GM18868 (cell line): ENCODE measurements at regions not wholly inside any gene's neighbourhood (a gene's known extent, or its start where the extent isn't known, plus 50 kb on each side); places are given as distances from the start of the nearest gene placed in this dataset.
"Not testable (repeated sequence)": the region's sequence is repeated elsewhere in the genome, so short reads cannot be mapped to it uniquely, and the experiment has no call there.

Experiments used
- ATAC-seq: cut with Tn5 transposase; IDR thresholded peaks from one replicate; pipeline ENCODE4 v1.9.1; 2021; ENCODE audit warnings: mild to moderate bottlenecking, moderate library complexity; ENCODE audit not compliant: unreplicated experiment

DNA sequence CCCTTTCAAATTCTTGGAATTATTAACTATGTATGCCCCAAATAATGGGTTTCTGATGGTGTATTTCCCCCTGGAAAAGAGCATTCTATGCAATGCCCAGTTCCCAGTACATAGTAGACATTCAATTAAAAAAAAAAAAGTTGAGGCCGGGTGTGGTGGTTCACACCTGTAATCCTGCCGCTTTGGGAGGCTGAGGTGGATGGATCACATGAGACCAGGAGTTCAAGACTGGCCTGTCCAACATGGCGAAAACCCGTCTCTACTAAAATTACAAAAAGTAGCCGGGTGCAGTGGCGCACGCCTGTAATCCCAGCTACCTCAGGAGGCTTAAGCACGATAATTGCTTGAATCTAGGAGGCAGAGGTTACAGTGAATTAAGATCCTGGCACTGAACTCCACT lies 83.3 kb upstream of the ZNF217 start:
- ATAC-seq = no peak

DNA sequence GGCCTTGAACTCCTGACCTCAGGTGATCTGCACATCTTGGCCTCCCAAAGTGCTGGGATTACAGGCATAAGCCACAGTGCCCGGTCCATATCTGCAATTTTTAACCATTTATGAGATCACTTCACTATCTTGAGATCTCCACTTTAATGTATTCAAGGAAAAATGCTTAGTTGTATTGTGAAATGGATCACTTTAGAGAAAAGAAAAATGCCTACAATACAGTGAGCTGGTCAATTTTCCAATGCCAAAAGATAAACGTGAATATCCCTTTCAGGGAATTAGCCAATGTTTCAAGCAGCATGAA lies 82.8 kb upstream of the ZNF217 start:
- ATAC-seq = no peak

DNA sequence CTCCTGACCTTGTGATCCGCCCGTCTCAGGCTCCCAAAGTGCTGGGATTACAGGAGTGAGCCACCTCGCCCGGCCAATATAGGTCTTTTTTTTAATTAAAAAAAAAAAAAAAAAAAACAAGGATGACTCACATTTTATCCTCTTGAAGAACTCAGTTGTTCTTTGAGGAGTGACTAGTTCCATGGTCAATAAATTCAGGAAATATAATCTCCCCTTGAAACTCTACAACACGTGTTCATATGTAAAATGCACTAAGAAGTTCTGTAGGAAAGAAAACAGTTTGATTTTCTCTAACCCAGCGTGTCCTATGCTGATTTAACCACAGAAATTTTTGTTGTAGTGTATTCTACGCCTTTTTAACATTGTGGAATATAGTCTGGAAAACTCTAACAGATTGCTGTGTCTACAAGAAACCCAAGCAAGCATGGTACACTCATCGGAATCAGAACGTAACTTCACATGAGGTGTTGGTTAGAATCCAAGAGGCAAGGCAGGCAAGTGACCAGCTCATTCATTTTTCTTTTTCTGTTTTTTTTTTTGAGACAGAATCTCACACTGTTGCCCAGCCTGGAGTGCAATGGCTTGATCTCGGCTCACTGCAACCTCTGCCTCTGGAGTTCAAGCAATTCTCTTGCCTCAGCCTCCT lies 79.0 kb upstream of the ZNF217 start:
- no peak for ATAC-seq

DNA sequence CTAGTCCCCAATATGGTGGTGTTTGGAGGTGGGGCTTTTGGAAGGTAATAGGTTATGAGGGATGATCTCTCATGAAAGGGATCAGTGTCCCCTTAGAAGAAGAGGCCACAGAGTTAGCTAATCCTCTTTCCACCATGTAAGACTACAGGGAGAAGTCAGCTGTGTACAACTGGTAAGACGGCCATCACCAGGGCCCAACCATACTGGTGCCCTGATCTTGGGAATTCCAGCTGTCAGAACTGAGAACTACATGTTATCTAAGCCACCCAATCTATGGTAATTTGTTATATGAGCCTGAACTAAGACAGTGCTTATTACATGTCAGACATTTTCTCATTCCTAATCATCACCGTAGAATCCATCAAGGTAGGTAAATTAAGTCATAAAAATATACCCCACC lies 77.7 kb upstream of the ZNF217 start:
- ATAC-seq = no peak

DNA sequence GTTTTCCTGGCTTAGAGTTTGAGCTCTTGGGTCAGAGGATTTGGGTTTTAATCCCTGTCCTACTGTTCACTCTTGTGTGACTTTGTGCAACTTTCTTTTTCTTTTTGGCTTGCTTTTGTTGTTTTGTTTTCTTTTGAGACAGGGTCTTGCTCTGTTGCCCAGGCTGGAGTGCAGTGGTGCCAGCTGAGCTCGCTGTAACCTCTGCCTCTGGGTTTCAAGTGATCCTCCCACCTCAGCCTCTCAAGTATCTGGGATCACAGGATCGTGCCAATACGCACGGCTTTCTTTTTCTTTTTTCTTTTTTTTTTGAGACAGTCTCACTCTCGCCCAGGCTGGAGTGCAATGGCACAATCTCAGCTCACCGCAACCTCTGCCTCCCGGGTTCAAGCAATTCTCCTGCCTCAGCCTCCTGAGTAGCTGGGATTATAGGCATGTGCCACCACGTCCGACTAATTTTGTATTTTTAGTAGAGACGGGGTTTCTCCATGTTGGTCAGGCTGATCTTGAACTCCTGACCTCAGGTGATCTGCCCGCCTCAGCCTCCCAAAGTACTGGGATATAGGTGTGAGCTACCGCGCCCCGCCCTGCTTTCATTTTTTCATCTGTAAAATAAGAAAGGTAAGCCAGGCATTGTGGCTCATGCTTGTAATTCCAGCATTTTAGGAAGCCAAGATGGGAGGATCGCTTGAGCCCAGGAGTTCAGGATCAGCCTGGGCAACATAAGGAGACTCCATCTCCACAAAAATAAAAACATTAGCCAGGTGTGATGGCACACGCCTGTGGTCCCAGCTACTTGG lies 76.1 kb upstream of the ZNF217 start:
- not testable (repeated sequence) for ATAC-seq

DNA sequence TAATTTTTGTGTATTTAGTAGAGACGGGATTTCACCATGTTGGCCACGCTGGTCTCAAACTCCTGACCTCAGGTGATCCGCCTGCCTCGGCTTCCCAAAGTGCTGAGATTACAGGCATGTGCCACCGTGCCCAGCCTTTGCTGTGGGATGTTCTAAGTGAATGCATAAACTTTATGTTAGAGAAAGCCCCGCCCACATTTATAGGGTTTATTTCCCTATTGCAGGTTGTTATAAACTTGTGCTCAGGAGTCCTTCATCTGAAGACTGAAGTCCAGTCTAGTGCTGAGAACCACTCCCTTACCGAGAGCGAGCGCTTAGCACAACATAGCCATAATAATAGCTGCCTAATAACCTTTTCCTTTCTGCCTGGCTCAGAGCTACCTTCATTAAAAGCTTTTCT lies 75.4 kb upstream of the ZNF217 start:
- no peak for ATAC-seq

DNA sequence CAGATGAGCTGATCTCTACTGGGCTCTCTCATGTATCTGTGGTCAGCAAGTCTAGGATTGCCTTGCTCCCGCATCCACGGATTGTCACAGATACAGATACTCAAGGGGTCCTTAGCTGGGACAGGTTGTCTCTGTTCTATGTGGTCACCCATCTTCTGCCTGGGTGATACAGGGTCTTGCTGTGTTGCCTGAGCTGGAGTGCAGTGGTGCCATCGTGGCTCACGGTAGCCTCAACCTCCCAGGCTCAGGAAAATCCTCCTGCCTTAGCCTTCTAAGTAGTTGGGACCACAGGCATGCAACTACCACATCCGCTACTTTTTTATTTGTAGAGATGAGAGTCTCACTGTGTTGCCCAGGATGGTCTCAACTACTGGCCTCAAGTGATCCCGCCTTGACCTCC lies 72.5 kb upstream of the ZNF217 start:
- no peak for ATAC-seq

DNA sequence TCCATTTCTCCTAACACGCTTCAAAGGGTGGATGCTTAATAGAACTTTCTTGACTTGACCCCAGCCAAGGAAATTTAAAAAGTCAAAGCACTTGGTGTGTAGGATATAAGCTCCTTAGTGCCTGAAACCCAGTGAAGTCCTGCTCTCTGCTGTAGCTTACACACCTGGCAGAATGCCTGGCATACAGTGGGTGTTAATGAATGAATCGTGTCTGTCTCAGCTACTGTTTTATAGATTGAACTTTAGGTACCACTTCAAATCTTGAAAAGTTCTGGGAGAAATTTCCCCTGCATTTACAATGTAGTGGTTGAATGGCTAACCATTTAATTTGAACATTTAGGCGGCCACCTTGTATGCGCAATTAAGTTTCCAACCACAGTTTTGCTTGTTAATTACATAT lies 70.5 kb upstream of the ZNF217 start:
- ATAC-seq = no peak

DNA sequence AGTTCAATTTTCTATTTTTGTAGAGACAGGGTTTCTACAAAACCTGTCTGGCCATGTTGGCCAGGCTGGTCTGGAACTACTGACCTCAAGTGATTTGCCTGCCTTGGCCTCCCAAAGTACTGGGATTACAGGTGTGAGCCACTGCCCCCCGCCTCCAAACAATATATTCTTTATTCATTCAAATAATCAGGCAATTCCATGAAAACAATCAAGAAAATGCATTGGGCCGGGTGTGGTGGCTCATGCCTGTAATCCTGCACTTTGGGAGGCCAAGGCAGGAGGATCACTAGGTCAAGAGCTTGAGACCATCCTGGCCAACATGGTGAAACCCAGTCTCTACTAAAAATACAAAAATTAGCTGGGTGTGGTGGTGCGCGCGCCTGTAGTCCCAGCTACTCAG lies 69.9 kb upstream of the ZNF217 start:
- not testable (repeated sequence) for ATAC-seq

DNA sequence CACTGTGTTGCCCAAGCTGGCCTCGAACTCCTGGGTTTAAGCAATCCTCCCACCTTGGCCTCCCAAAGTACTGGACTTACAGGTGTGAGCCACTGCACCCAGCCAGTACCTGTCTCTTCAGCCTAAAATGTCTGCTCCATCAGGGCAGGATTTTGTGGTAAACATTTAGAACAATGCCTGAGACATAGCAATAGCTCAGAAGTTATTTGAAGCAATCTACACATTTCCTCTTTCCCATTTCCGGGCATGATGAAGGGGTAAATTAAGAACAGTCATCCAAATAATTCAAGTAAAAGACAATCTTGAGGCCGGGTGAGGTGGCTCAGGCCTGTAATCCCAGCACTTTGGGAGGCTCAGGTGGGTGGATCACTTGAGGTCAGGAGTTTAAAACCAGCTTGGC lies 69.0 kb upstream of the ZNF217 start:
- no peak for ATAC-seq

DNA sequence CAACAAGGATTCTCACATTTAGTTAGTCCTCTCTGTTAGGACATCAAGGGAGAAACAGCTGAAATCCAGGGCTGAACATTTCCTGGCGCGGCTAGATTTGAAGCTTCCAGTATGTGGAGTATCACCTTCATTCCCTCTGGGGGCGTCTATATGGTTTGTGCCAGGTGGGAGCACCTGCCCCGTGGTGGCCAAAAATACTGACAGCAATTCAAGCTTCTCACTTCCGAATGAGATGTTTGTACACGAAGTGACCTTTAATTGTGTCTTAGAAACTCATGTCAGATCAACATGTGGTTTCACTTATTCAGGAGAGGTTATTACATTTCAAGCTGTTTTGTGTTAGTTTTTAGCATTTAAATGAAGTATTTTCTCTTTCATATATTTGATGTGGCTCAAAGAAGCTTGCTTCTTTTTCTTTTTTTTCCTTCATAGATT lies 67.3 kb upstream of the ZNF217 start:
- ATAC-seq = no peak

DNA sequence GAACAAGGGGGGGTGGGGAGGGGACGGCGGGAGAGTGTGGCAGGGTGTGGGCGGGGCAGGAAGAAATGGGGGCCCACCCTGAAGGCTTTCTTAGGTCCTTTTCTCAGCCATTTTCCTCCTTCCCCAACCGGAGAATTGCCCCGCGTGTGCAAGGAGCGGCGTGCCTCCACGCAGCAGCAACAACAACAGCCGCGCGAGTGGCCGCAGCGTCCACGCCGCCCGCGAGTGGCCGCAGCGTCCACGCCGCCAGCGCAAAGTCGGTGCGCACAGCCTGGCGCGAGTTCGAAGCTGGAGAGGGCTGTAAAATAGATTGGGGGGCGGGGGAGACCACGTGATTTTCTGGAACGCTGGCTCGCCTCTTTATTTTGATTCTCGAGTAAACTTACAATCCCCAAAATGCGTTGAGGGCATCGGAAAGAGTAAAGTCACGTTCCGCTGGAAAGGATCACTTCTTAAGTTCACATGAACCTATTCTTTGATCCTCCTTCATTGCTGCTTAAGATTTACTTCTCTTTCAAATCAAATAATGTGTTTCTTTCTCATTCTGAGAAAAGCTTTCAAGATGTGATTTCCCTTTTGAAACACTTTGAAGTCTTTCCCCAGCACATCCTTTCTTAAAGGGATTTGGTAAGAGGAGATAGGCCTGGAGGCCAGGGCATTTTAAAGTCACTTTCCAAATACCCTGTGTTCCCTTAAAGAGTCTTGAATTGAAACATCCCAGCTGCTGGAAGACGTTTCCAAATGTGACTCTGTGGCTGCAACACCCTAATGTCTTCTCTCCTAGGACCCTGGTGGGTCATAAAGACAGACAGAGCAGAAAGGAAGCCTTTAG lies 66.7 kb upstream of the ZNF217 start:
- no peak for ATAC-seq

DNA sequence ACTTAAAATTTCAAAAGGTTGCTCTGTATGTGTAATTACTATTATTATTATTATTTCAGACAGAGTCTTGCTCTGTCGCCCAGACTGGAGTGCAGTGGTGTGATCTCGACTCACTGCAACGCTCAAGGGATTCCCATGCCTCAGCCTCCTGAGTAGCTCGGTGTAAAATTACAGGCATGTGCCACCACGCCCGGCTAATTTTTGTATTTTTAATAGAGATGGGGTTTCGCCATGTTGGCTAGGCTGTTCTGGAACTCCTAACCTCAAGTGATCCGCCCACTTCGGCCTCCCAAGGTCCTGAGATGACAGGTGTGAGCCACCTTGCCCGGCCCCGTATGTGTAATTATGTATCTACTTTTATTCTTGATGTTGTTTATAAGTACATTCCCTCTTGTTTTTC lies 65.3 kb upstream of the ZNF217 start:
- ATAC-seq = no peak

DNA sequence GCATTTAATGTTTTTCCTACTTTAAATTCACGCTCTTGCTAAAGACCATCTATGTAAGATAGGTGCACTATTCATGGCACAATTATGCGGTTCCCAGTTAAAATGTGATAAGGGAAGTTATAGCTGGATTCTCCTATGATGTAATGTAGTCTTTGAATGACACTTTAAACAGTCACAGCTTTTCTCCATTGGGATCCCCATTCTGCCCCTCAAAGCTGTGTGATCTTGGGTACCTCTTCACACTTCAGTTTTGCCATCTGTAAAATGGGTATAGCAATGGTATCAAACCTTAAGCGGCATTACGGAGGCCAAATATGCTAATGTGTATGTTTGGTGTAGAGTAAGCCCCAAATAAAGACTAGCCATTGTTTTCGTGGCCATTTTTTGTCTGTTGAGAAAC lies 64.7 kb upstream of the ZNF217 start:
- ATAC-seq = no peak

DNA sequence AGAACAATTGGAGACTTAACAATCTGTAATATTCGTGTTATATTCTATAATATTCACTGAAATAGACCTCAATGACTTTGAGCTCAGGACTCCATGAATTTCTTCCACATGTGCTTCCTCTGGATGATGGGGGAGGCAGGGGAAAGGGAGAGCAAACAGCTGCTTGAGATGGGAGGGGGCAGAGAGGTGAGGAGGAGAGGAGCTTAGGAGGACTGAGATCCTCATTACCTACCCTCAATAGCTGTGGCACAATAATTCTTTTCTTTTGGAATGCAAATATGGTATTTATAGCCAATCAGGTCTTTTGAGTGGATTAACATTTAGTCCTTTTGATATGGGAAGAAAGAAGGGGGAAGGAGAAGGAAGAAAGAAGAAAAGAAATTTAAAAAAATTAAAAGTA lies 64.1 kb upstream of the ZNF217 start:
- no peak for ATAC-seq

DNA sequence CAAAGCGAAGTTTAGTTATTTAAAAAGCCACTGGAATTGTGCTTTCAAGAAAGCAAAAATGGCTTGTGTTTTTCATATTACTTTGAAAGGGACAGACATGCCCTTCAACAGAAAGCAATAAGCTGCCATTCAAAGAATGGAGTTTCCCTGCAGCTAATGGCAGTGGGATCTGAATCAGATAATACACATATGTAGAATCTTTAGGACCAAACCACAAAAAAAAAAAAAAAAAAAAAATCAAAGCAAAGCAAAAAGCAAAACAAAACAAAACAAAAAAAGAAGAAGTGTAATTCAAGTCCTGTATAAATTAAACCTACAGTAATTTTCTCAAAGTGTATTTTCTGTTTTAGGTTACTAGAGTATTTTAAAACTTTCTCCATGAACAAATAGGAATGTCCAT lies 63.6 kb upstream of the ZNF217 start:
- ATAC-seq = no peak

DNA sequence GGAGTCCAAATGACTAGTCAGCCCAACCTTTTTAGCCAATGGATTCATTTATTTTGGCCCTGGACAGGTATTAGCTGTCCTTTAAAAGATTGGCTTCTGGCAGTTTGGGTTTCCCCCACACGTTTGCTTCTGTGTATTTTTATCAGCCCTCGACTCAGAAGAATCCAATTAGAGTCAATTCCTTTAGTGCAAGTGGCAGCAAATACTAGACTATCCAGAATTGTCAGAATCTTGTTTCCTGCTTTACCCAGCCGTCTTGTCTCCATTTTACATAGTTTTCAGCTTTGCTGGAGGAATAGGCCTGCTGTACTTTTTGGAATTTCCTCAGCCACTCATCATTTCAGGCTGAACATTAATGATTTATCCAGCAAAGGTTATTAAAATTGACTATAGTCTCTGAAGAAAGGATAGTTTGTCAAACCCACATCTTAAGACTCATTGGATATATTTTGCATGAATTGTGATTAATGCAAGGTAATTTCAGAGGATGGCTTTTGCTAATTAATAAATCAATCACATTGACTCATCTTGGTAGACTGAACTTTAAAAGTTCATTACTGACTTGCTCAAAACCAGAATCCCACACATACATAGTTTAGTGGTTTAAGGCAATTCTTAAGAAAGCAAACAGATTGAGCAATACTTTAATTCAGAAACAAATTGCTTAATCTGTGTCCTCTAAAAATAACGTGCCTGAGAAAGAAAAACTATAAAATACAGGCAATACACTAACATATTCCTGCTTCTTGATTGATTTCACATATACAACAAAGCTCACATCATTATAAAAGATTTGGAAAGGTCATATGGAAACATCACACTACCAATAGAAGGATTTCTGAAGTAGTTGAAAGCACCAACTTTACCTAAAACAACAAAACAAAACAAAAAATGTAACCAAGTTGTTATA lies 62.9 kb upstream of the ZNF217 start:
- no peak for ATAC-seq

DNA sequence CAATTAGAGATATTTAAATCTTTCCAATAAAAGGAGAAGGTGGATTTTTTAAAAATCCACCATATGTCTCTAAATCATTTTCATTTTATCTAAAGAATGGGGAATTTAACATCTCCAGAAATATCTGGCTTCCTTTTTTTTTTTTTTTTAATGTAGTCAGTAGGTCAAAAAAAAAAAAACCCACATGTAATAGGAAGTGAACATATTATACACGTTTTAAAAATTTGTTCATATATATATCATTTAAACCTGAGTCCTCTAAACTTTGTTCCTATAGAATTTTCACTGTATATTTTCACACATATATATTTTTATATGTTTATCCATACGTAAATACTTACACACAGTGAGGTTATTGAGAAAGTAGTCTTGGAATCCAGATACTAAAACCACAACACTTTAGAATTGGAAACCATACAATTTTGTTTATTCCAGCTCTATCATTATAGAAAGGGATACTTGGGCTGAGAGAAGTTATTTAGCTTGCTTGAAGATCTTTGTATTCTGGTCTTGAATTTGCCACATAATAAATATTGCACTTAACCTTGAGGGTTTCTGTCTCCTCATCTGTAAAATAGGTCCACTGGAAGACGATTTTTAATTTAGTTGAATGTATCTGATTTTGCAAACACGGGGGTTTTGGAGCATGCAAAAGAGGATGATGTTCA lies 62.1 kb upstream of the ZNF217 start:
- no peak for ATAC-seq

DNA sequence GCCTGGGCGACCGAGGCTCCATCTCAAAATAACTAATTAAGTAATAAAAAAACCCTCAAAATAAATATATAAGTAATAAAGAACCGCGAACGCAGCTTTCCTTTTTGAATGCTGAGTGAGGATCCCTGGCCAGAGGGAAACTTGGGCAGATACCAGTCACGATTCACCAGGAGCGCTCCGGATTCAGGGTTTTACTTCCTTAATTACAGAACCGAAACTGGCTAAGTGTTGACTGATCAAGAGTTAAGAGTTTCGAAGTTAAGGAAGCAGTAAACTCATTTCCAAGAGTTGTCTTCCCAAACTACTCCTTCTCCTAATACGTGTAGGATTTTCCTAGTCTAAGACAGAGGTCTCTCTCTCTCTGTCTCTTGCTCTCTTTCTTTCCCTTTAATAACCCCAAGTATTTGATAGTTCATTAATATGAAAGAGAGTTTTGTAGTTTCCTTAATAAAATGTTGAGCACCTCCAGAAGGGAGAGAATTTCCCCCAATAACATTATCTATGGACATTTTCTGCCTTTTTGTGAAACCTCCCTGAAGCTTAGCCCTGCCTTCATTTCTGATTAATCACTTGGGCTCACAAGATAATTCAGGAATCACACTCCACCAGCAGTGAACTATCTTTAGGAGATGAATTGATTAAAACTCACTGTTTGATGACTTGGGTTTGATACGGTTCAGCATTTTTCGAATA lies 61.4 kb upstream of the ZNF217 start:
- no peak for ATAC-seq

DNA sequence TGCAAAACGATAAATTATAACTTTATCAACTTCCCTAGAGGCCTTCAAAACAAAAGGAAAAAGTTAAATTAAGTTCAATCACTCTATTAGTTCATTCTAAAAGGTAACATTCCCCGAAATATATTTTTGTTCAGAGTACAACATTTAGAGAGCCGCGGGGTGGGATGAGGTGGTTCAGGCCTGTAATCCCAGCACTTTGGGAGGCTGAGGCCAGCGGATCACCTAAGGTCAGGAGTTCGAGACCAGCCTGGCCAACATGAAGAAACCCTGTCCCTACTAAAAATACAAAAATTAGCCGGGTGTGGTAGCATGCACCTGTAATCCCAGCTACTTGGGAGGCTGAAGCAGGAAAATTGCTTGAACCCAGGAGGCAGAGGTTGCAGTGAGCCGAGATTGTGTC lies 60.9 kb upstream of the ZNF217 start:
- ATAC-seq = not testable (repeated sequence)
